ENCODE measurements at regions not wholly inside any gene's neighbourhood (a gene's known extent, or its start where the extent isn't known, plus 50 kb on each side); places are given as distances from the start of the nearest gene placed in this dataset.

GRCh38 chrX:7225338-7225737 lies 77.4 kb upstream of the PUDP start:
- Histone ChIP-seq H3K27me3 (ENCODE audit: insufficient read depth, low read depth, severe bottlenecking) (no peaks in the 10 kb centered on the region), H3K36me3 (no peaks in the 10 kb centered on the region), H3K27ac (no peak overlapping the region), H3K4me3 (ENCODE audit: low read depth, low read length) (no peak overlapping the region), H3K9me3 (ENCODE audit: severe bottlenecking) (no peaks in the 10 kb centered on the region)
- no peak for TF ChIP-seq CTCF (IDR thresholded peaks at IDR 0.05; ENCODE audit: low read depth, low read length)
- DNase-seq = no peak

GRCh38 chrX:7223271-7223670 lies 75.3 kb upstream of the PUDP start:
- H3K36me3 ChIP-seq = no peaks in the 10 kb centered on the region

GRCh38 chrX:7220121-7220520 lies 72.2 kb upstream of the PUDP start:
- Histone ChIP-seq H3K9me3 (ENCODE audit: severe bottlenecking) (no peaks in the 10 kb centered on the region), H3K27me3 (ENCODE audit: insufficient read depth, low read depth, severe bottlenecking) (no peaks in the 10 kb centered on the region), H3K36me3 (no peaks in the 10 kb centered on the region), H3K27ac (no peak overlapping the region), H3K4me3 (ENCODE audit: low read depth, low read length) (no peak overlapping the region)
- TF ChIP-seq CTCF (IDR thresholded peaks at IDR 0.05; ENCODE audit: low read depth, low read length) = no peak
- DNase-seq = no peak

More at GRCh38 chrX:7223271-7223670, 75.3 kb upstream of the PUDP start:
- no peak overlapping the region for H3K27ac ChIP-seq
- no peaks in the 10 kb centered on the region for H3K9me3 ChIP-seq (ENCODE audit: severe bottlenecking)
- no peak for DNase-seq
- no peaks in the 10 kb centered on the region for H3K27me3 ChIP-seq (ENCODE audit: insufficient read depth, low read depth, severe bottlenecking)
- no peak overlapping the region for H3K4me3 ChIP-seq (ENCODE audit: low read depth, low read length)
- TF ChIP-seq CTCF (IDR thresholded peaks at IDR 0.05; ENCODE audit: low read depth, low read length) = no peak

- no peaks in the 10 kb centered on the region for H3K9me3 ChIP-seq (ENCODE audit: severe bottlenecking)
- DNase-seq = no peak
- H3K36me3 ChIP-seq = no peaks in the 10 kb centered on the region
- H3K27me3 ChIP-seq (ENCODE audit: insufficient read depth, low read depth, severe bottlenecking) = no peaks in the 10 kb centered on the region
- H3K4me3 ChIP-seq (ENCODE audit: low read depth, low read length) = no peak overlapping the region
- no peak overlapping the region for H3K27ac ChIP-seq
- no peak for TF ChIP-seq CTCF (IDR thresholded peaks at IDR 0.05; ENCODE audit: low read depth, low read length)
Measured at GRCh38 chrX:7219153-7219705, 71.3 kb upstream of the PUDP start.

- no peak overlapping the region for H3K4me3 ChIP-seq (ENCODE audit: low read depth, low read length)
- no peak for DNase-seq
- TF ChIP-seq CTCF (IDR thresholded peaks at IDR 0.05; ENCODE audit: low read depth, low read length) = no peak
Measured at GRCh38 chrX:7218321-7219152, 70.6 kb upstream of the PUDP start.

More at GRCh38 chrX:7218321-7219152, 70.6 kb upstream of the PUDP start:
- no peak overlapping the region for H3K27ac ChIP-seq
- no peaks in the 10 kb centered on the region for H3K27me3 ChIP-seq (ENCODE audit: insufficient read depth, low read depth, severe bottlenecking)
- H3K36me3 ChIP-seq = no peaks in the 10 kb centered on the region
- no peaks in the 10 kb centered on the region for H3K9me3 ChIP-seq (ENCODE audit: severe bottlenecking)

Measured in WERI-Rb-1 (cell line).